Brain microvascular endothelial cell (primary cell): ENCODE measurements at regions not wholly inside any gene's neighbourhood (a gene's known extent, or its start where the extent isn't known, plus 50 kb on each side); places are given as distances from the start of the nearest gene placed in this dataset.

Experiments used
- DNase-seq: peaks from one replicate; pipeline ENCODE4 v3.0.0-alpha.2; 2020
- H3K27ac ChIP-seq: fragments of 250-450 bp; sonication (Bioruptor Pico); 2 replicates; pipeline ENCODE4 v1.5.1; 2020; ENCODE audit warnings: mild to moderate bottlenecking, moderate library complexity
- H3K27me3 ChIP-seq: fragments of 250-450 bp; sonication (Bioruptor Pico); replicated peaks from 2 replicates; pipeline ENCODE4 v1.5.1; 2020; ENCODE audit warnings: mild to moderate bottlenecking
- H3K36me3 ChIP-seq: fragments of 250-450 bp; sonication (Bioruptor Pico); replicated peaks from 2 replicates; pipeline ENCODE4 v1.5.1; 2020; ENCODE audit warnings: mild to moderate bottlenecking
- H3K4me3 ChIP-seq: 2 replicates; pipeline ENCODE4 v1.5.1; 2011; ENCODE audit warnings: low read depth, mild to moderate bottlenecking, control low read depth, low read length, moderate library complexity
- in situ Hi-C: cut with HindIII; loops from 2 replicates; pipeline ENCODE4 v1.10.0; 2017; ENCODE audit warnings: low sequenced_read_pairs, low pct_ligation_motif_present
- TF ChIP-seq, protein P1 (sequence below): IDR thresholded peaks from 2 replicates; pipeline ENCODE4 v1.5.1; 2011; ENCODE audit warnings: low read depth, mild to moderate bottlenecking, moderate library complexity, low read length, control low read depth, inconsistent platforms; ENCODE audit errors: missing control alignments

DNA sequence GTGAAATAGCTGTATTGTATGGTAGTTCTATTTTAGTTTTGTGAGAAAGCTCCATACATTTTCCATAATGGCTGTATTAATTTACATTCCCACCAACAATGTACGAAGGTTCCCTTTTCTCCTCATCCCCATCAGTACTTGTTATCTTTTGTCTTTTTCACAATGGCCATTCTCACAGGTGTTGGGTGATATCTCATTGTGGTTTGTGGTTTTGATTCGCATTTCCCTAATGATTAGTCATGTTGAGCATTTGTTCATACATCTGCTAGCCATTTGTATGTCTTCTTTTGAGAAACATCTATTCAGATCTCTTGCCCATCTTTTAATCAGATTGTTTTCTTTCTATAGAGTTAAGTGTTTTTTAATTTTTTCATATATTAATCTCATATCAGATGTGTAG is 931.9 kb downstream of the IGSF11 start:
- TF ChIP-seq, protein P1, sequence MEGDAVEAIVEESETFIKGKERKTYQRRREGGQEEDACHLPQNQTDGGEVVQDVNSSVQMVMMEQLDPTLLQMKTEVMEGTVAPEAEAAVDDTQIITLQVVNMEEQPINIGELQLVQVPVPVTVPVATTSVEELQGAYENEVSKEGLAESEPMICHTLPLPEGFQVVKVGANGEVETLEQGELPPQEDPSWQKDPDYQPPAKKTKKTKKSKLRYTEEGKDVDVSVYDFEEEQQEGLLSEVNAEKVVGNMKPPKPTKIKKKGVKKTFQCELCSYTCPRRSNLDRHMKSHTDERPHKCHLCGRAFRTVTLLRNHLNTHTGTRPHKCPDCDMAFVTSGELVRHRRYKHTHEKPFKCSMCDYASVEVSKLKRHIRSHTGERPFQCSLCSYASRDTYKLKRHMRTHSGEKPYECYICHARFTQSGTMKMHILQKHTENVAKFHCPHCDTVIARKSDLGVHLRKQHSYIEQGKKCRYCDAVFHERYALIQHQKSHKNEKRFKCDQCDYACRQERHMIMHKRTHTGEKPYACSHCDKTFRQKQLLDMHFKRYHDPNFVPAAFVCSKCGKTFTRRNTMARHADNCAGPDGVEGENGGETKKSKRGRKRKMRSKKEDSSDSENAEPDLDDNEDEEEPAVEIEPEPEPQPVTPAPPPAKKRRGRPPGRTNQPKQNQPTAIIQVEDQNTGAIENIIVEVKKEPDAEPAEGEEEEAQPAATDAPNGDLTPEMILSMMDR = no peak
- Histone ChIP-seq H3K27ac (no peak overlapping the region), H3K27me3 (no peaks in the 10 kb centered on the region), H3K4me3 (no peak overlapping the region), H3K36me3 (no peaks in the 10 kb centered on the region)
- DNase-seq = no peak
- in situ Hi-C loops = no loop called here

DNA sequence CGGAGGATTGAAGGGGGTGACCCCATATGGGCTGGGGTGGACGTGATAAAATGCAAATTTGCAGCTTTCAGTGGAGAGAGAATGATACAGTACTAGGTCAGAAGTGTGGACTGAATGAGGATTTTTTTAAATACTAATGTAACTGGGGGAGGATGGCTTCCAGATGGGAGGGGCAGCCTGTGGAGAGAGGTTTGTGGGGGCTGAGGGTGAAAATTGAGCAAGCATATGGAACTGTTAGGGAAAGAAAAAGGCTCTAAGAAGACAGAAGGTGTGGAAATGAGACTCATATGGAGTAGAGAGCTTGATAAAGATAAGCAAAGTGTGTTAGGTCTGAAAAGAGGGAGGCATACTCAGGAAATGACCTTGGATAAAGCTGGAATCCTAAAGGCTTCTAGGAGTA is 926.4 kb downstream of the IGSF11 start:
- in situ Hi-C loops = no loop called here
- H3K27me3 ChIP-seq = no peaks in the 10 kb centered on the region
- no peaks in the 10 kb centered on the region for H3K36me3 ChIP-seq
- no peak for DNase-seq
- no peak overlapping the region for H3K4me3 ChIP-seq
- H3K27ac ChIP-seq = no peak overlapping the region
- TF ChIP-seq, protein P1 = no peak

DNA sequence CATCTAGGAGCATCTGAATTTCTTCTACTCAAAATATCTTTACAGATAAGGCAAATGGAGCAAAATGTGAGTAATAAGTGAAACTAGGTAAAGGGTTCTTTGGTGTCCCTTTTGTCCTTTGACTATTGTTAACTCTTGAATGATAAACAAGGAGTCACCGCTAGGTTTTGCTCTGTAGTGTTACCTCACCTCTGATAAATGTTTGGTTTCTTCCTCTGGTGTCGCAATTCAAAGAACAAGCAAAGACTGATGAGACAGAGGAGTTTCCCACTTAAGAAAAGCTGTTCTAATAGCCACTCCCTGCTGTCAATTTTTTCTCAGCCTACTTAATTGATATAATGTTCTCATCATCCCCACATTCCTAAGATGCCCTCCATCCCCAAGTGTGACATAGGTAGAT is 925.9 kb downstream of the IGSF11 start:
- TF ChIP-seq, protein P1 = no peak
- no peak for DNase-seq
- in situ Hi-C loops = no loop called here
- Histone ChIP-seq H3K4me3 (no peak overlapping the region), H3K36me3 (no peaks in the 10 kb centered on the region), H3K27me3 (no peaks in the 10 kb centered on the region), H3K27ac (no peak overlapping the region)

DNA sequence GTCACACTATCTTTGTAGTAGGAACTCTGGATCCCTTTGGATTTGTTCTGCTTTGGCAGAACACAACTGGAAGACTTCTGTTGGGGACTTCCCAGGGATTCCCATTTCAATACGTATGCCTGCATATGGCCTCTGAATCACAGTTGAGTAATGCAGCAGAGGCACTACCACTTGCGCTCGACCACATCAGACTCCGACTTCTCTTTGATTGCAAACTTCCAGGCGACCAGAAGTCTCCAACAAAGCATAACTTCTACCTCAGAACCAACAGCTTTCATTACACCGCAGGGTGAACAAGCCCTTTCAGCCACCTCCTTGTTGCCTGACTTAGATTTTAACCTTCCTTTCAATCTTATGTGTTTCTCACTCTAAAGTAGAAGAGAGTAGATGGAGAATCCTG is 924.4 kb downstream of the IGSF11 start:
- DNase-seq = no peak
- no peaks in the 10 kb centered on the region for H3K27me3 ChIP-seq
- in situ Hi-C loops = no loop called here

DNA sequence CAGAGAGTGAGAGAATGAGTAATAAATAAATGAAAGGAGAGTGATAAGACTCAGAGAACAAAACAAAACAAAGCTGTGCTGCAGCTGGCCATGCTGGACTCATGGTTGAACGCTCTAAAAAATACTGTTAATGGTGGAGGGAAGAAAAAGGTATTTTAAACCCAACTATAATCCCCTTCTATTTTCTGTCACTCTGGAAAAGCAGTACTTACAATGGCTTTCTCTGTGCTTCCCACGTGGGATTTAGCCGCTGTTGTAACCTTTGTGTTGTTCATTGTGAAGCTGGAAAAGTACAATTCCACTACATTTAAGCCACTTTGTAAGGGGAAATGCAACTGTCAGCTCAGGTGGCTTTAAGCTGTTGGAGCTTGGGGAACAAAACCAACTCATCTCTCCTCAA is 917.7 kb downstream of the IGSF11 start:
- no peaks in the 10 kb centered on the region for H3K36me3 ChIP-seq
- H3K27me3 ChIP-seq = no peaks in the 10 kb centered on the region
- H3K4me3 ChIP-seq = no peak overlapping the region
- TF ChIP-seq, protein P1 = no peak
- H3K27ac ChIP-seq = no peak overlapping the region
- in situ Hi-C loops = no loop called here
- DNase-seq = no peak

More for the DNA sequence above, 924.4 kb downstream of the IGSF11 start:
- Histone ChIP-seq H3K36me3 (no peaks in the 10 kb centered on the region), H3K4me3 (no peak overlapping the region), H3K27ac (no peak overlapping the region)
- TF ChIP-seq, protein P1 = no peak

DNA sequence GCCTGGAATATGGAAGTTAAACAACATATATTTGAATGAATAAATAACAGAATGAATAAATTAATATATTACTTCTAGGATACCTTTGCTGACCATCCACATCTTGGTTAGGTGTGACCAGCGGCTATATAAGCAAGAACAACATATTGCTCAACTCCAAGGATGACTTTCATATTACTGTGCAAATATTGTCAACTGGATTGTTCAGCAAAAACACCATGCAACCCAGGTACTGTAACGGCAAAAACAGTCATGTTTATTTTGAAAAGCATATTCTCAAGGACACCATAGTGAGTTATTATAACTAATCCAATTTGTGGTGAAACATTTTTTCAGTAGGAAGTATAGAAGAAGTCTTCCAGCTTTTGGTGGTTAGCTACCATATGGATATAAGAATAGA is 907.9 kb downstream of the IGSF11 start:
- no peak for DNase-seq
- in situ Hi-C loops = no loop called here
- Histone ChIP-seq H3K27ac (no peak overlapping the region), H3K4me3 (no peak overlapping the region), H3K27me3 (no peaks in the 10 kb centered on the region), H3K36me3 (no peaks in the 10 kb centered on the region)
- TF ChIP-seq, protein P1 = no peak
